GM21360 (cell line): ENCODE measurements at regions not wholly inside any gene's neighbourhood (a gene's known extent, or its start where the extent isn't known, plus 50 kb on each side); places are given as distances from the start of the nearest gene placed in this dataset.
"Not testable (repeated sequence)": the region's sequence is repeated elsewhere in the genome, so short reads cannot be mapped to it uniquely, and the experiment has no call there.

ENCODE experiments used
- ATAC-seq: cut with Tn5 transposase; IDR thresholded peaks from one replicate; pipeline ENCODE4 v1.9.1; 2021; ENCODE audit warnings: mild to moderate bottlenecking, moderate library complexity; ENCODE audit not compliant: unreplicated experiment

DNA sequence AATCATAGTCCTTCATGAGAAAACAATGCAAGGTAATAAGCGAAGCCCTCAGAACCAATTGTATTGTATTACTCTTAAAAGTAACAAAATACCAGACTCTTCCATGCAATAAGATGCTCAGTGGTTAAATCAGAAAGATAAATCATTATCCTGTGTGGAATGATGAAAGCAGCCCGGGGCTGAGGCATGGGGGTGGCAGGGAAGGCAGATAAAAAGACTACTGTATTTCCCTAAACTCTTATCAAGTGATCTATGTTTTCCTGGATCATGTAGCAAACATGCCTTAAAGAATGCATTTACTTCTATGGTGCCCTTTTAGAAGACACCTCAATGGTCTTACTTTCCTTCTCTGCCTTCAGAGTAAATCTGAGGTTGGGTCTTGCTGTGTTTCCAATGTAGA lies 105.6 kb upstream of the DAPK1 start:
- ATAC-seq, result no peak

DNA sequence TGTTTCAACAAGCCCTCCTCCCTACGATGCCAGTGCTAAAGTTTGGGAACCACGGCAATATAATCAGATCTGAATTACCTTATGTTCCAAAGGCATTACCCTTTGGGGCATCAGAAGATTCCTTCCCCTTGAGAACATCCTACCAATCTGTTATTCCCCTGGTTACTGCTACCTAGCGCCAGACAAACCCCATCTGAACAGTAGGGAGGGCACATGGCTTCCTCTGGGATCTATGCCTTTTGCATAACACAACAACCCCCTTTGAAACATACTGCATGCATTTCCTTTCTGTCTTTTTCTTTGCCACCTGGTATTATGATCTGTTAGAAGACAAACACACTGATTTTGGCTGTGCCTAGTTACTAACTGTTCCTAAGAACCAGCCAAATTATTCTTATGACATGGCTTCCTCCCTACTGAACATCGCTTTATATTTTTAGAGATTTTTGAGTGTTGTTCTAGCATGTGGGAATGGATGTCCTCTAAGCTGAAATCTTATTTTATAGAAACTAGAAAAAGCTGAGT lies 103.9 kb upstream of the DAPK1 start:
- no peak for ATAC-seq

DNA sequence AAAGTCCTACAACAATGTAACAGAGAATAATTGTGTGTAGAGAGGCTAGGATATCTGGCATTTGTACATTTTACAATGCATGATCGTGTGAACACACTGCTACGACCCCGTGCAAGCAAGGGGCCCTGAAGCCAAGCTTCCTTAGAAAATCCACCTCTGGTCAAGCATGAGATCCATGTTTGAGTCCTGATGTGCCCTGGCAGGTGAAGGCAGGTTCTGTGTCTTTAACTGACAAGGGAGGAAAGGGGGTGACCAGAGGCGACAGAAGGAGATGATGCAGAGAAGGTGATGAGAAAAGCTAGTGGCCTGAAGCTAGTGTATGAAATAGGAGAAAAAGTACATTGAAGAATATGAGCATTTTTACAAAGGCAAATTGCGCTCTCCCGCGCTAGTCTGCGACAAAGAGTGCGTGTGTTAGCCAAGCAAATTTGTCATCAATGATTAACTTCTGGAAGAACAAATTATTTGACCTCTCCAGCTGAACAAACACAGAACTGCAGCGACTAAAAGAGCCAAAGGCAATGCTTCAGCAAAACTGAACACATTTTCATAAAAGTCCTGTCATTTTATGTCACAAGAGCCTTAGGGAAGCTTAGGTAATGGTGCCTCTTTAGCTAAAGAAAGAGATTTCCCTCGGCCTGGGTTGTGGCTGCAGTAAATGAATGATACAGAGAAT lies 101.7 kb upstream of the DAPK1 start:
- no peak for ATAC-seq

DNA sequence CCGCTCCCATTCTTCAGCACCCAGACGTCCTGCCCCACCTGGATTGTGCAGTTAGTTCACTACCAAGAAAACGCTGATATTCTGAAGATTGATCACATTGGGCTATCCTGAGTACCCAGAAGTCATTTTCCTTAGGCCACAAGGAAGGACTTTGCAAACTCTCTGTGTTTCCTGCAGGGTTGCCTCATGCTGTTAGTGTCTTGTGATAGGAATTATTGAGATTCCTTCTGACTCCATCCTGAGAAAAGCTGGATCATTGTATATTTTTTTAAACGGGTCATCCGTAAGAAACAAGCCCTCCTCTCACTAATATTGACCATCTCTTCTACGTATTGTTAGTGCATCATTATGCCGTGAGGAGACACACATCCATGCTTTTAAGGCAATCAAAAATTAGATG lies 96.0 kb upstream of the DAPK1 start:
- ATAC-seq, result no peak

DNA sequence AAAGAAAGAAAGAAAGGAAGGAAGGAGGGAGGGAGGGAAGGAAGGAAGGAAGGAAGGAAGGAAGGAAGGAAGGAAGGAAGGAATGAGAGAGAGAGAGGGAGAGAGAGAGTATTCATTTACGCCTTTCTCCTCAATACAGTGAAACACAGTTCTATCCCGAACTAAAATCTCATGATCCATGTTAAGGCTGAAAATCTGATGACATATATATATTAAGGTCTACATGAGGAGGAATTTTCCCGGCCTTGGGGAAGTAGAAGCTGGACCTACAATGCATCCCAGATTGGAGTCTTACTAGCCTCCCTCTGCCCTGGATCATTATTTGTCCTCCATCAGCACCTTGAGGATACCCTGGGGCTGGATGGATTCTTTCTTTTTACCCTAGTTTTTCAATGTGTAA lies 95.1 kb upstream of the DAPK1 start:
- no peak for ATAC-seq

DNA sequence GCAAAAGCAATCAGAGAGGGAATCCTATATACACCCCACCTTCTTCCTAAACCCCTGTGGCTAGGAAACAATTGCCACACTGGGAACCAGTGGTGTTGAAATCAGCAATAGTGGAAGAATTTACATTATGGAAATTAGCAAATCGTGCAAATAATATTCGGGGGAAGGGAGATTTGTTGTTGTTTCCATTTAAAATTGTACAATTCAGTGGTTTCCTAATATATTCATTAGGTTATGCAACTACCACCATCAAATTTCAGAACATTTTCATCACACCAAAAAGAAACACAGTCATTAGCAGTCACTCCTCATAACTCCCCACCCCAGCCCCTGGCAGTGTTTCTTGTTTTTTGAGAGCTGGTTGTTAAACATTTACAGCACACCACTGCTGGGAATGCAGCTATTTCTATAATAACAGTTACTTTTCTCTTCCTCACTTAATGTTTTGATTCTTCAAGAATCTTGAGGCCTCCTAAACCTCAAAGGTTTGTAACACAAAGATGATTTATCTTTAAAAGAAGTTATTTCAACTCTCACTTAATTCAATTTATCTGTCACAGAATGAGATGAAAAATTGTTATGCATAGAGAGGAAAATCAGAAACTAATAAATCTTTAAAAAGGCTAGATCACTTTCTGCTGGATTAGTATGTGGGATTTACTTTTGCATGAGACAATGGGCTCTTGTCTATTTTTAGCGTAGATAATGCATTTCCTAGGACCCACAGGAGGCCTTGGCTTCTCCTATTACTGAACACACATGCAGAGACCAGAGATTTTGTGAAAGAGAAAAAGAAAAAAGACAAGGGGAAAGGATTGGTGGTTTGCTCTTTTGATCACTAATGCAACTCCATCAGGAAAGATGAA lies 91.8 kb upstream of the DAPK1 start:
- ATAC-seq, result no peak

DNA sequence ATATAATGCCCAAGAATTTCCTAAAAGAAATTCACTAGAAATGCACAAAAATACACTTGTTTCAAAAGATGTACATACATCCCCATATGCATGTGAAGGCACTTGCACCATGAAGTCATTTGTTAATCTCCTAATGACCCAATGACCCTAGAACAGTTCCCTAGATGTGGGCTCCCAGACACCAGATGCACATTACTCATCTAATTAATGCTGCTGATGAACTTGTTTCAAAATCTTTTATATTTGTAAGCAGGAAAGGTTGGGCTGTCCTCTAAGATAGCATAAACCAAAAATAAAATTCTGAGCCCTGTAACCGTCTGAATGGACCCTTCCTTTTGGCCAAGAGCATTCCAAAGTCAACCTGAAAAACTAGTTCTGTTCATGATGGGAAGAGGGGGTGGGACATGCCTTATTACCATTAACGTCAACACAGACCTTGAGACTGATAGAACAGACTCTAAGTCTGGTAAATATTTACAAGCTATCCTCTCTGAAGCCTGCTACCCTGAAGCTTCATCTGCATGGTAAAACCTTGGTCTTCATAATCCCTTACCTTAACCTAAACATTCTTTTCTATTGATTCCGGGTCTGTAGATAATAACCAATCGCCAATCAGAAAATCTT lies 91.0 kb upstream of the DAPK1 start:
- ATAC-seq, result no peak

DNA sequence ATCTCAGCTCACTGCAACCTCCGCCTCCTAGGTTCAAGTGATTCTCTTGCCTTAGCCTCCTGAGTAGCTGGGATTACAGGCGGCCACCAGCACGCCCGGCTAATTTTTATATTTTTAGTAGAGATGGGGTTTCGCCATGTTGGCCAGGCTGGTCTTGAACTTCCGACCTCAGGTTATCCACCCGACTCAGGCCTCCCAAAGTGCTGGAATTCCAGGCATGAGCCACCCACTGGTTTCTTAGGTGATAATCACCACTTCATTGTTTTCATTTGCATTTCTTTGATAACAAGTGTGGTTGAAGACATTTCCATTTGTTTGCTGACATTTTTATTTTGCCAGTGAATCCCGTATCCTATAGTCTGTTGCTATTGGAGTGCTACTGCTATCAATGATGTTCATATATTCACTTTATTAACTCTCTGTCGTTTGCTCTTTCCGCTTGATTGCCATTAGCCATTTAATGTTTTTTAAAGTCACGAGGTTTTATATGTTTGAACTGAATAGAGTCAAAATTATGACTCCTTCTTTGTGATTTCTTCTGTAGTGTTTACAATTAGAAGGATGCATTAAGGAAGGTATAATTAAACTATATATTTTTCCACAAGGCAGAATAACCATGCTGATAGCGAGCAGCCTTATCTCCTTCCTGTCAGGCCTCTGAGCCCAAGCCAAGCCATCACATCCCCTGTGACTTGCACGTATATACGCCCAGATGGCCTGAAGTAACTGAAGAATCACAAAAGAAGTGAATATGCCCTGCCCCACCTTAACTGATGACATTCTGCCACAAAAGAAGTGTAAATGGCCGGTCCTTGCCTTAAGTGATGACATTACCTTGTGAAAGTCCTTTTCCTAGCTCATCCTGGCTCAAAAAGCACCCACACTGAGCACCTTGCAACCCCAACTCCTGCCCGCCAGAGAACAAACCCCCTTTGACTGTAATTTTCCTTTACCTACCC lies 87.3 kb upstream of the DAPK1 start:
- not testable (repeated sequence) for ATAC-seq

DNA sequence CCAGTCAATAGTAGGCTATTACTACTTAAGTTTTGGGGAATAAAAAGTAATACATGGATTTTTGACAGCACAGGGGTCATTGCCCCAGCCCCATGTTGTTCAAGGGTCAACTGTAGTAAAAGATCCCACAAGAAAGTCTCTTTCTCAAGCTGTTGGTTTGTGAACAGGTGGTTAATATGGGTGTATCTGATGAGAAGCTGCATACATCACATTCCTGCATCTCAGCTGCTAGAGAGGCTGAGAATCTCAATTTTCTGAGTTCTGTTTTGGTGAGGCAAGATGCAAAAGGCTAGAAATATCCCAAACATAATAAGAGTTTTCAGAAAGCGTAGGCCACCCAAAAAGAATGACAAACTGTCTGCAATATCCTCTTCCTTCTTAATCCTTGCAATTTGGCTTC lies 76.8 kb upstream of the DAPK1 start:
- no peak for ATAC-seq

DNA sequence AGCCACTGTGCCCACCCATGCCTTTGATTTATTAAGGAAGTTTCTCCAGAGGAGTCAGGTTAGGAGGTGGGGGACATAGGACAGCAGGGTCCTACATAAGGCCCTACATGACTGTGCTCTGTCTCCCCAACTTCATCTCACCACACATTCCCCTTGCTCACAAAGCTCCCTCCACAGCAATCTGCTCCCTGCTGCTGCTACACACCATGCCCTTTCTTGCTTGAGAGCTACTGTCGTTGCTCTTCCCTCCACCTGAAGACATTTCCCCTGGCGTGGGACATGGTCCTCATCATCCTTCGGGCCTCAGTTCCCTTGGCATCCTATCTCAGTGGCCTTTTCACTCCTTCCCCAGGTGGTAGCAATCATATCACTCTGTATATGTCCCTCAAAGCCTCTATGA lies 75.9 kb upstream of the DAPK1 start:
- no peak for ATAC-seq

DNA sequence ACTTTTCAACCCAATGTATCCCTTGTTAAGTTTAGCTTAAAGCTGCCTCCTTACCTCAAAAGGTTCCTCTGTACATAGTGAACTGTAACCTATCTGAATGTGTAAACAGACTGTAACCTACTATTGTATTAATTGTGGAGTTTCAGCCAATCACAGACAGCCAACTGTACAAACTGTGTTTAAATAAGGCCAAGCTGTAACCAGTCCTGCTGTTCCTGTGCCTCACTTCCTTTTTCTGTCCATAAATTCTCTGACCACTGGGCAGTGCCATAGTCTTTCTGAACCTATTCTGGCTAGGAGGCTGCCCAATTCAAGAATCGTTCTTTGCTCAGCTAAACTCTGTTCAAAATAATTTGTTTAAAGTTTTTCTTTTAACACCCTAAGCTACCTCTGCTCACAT lies 74.7 kb upstream of the DAPK1 start:
- no peak for ATAC-seq

DNA sequence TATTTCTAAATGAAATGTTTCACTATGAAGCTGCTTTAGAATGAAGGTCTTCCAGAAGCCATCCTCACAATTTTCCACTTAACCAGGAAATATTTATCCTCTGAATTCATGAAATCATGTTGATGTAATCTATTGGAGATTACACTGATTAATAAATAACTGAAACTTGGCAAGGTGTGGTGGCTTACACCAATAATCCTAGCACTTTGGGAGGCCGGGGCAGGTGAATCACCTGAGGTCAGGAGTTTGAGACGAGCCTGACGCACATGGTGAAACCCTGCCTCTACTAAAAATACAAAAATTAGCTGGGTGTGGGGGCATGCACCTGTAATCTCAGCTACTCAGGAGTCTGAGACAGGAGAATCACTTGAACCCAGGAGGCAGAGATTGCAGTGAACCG lies 73.8 kb upstream of the DAPK1 start:
- not testable (repeated sequence) for ATAC-seq

DNA sequence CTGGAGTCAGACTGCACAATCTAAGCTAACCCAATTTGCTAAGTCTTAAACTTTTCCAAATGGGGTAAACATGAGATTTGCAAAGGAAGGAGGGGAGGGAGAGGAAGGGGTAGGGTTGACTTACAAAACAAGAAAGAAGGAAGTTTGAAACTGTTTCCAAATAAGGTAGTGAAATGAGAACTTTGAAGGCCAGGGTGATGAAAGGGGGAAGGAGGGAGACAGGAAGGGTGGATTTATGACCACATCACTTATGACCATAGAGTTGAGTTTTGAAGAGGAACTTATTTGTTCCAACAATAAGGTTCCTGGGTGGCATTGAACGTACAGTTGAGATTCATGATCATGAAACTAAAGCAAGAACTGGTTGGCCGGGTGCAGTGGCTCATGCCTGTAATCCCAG lies 72.5 kb upstream of the DAPK1 start:
- no peak for ATAC-seq

DNA sequence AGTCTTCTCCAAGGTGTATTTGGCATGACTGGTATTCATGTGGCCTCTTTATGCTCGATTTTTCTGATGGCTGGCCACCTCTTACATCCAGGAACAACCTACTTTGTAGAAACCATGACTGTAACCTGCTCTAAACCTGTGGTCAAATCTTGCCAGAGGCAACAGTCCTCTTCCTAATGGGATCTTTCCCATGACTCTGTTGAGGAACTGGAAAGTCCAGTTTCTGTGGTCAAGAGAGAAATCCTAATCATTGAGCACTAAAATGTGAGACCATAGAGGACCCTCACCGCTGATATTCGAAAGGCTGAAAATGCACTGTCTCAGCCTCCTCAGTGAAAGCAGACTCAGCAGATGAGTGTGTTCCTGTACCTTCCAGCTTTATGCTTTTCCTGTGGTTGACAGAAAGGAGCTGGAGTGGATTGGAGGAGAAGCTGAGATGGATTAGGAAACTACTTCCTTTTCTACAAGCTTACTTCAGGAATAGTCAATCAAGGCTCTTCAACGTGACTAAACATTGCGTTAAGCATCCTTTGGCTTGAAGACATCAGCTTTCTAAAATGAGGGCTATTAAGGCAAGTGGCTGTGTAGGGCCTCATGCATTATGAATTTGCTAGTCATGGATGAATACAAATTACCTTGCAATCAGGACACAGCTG lies 69.7 kb upstream of the DAPK1 start:
- no peak for ATAC-seq

DNA sequence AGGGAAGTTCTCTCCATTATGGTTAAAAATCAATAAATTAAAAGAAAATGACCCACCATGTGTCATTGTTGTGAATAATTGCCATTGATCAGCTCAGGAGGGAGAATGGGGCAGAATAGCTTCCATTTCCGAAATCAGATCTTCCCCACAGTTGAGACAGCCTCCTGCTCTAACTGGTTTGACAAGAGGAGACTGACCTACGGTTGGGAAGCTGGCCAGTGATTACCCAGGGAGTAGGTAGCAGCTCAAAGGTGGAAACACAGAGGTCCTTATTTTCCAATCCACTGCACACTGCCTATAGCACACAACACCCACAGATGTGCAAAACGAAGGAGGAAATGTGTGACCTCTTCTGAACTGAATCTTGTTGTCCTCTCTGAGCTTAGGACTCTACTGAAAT lies 69.0 kb upstream of the DAPK1 start:
- ATAC-seq, result no peak

DNA sequence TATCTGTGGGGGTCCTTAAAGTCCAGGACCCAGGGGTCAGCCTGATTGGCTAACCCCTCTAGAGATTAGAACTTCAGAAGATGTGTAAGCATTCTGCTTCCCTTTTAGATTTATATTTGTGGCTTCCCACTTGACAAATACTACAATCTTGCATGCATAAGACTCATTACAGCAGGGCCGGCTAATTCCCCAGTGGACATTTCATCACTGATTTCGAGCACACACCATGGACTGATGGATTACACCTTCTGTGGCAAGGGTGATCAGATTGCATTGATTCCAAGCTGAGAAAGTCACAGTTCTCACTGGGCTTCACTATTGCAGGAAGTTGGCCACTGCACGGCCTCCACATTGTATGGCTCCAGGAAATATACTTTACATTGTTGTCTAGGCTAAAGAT lies 65.8 kb upstream of the DAPK1 start:
- ATAC-seq, result no peak

DNA sequence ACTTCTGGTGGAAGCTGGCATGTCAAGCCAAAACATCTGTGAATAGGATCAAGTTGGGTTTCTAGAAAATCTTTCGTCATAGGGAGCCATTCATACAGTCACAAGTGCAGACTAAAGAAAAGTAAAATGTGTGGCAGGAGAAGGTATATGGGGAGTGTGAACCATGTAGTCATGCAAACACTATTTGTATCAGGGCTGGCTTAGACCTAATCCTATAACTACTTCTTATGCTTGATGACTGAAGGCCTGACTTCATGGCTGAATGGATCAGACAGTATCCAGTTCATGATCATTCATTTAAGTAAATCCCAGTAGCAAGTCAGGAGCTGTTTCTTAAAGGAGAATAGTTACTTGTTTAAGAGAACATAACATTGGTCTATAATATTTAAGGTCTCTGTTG lies 63.8 kb upstream of the DAPK1 start:
- ATAC-seq, result no peak

DNA sequence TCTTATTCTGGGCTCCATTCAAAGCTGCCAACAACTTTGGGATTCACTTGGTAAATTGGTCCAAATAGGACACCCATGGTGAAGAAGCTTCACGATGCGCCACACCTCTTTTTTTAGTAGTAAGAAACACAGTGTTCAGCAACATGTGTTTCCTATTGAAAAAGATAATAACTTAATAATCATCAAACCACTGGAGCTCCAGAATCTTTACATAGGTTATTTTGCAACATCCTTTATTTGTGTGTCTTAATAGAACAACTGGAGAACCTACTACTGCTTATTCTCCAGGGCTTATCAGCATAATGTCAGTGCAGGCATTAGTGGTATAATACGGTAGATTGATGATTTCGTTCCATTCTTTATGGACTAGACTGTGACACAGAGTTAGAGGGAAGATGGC lies 63.3 kb upstream of the DAPK1 start:
- ATAC-seq, result no peak

DNA sequence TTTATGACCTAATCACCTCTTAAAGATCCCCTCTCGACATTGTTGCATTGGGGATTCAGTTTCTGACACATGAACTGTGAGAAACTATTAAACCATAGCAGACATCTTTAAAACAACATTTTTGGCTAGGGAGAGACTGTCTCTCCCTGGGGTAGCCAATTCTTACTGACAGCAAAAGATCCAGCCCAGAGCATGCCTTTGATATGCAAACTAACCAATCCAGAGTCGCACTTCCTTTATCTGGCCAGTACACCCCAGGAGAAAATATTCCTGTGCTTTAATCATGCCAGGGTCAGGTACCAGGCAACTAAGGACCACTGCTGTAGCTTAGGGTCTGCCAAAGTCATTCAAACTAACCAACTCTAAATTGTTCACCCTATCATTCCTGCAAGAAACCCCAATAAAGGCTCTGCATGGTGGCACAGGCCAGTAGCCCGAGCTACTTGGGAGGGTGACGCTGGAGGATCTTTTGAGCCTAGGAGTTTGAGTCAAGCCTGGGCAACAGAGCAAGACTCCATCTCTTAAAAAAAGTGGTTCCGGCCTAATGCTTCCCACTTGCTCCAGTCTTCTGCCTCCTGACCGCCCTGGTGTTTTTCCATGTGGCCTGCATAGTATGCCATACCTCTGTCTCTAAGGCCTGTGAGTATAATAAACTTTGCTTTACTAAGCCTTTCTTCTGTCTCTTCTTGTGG lies 62.3 kb upstream of the DAPK1 start:
- ATAC-seq, result no peak

DNA sequence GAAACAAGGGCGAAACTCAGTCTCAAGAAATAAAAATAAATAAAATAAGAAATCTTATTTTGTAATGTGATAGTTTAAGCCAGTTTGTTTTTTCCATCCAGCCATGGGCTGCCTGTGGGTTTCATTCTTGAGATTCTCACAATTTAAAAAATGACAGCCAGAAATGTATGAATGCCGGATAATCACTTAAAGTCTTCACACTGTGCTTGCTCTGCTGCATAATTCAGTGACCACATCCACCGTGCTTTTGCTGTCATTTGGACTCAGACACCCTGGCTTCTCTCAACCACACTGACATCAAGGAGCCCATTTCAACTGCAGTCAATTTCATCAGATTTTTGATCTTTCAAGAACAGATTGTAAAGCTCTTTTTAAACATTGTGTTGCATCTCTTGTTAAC lies 61.0 kb upstream of the DAPK1 start:
- ATAC-seq, result no peak
